Uterus (tissue), 2 donors: ENCODE measurements at regions not wholly inside any gene's neighbourhood (a gene's known extent, or its start where the extent isn't known, plus 50 kb on each side); places are given as distances from the start of the nearest gene placed in this dataset.

Experiments used
- CTCF ChIP-seq, 4 experiments: fragments of 200-600 bp in 2 of 4; fragments of 450-650 bp in 2 of 4; sonication (generic) in 2 of 4; IDR thresholded peaks; one replicate each; pipeline ENCODE4 v1.5.1; 2016 to 2019; ENCODE audit warnings: antibody characterized with exemption in 4 of 4, mild to moderate bottlenecking in 2 of 4, moderate library complexity in 1 of 4
- POLR2A ChIP-seq, 2 donors: fragments of 450-650 bp; IDR thresholded peaks; one replicate each; pipeline ENCODE4 v1.6.1; 2016; ENCODE audit warnings: antibody characterized with exemption in 2 of 2, mild to moderate bottlenecking in 1 of 2, moderate library complexity in 1 of 2

- TF ChIP-seq POLR2A (IDR thresholded peaks at IDR 0.05) = no peak
- no peak for TF ChIP-seq CTCF (IDR thresholded peaks at IDR 0.05)
Observed at GRCh38 chr6:92176666-92177065, 1242.7 kb downstream of the EPHA7 start.
